GM12878 (cell line): ENCODE measurements at regions not wholly inside any gene's neighbourhood (a gene's known extent, or its start where the extent isn't known, plus 50 kb on each side); places are given as distances from the start of the nearest gene placed in this dataset.

Experiments
- ATAC-seq: fragments of 200-7000 bp; cut with Tn5 transposase; 3 replicates; pipeline ENCODE4 v1.9.1; 2020; ENCODE audit warnings: mild to moderate bottlenecking, moderate library complexity
- BruUV-seq: library from RNA; stranded (reverse); fragments of 400-500 nt; replicated peaks from 2 replicates; lab custom pipeline; 2021; lab: Mats Ljungman, UMichigan
- CTCF ChIA-PET: fragments of 300-600 bp; sonication (Branson Sonifier 250); formaldehyde crosslinking; extraction: SDS; loops from one replicate; lab custom pipeline; 2021; ENCODE audit warnings: inconsistent platforms; lab: Yijun Ruan, JAX
- POLR2A ChIA-PET: fragments of 350-600 bp; formaldehyde crosslinking; extraction: SDS; loops from one replicate; lab custom pipeline; 2021; ENCODE audit warnings: inconsistent platforms; lab: Charles Lee
- RAD21 ChIA-PET: fragments of 300-600 bp; sonication (Branson Sonifier 250); formaldehyde crosslinking; loops from one replicate; lab custom pipeline; 2023; ENCODE audit warnings: antibody characterized with exemption; ENCODE audit not compliant: unreplicated experiment; lab: Charles Lee
- SMC1A ChIA-PET: fragments of 300-600 bp; sonication (Branson Sonifier 250); formaldehyde crosslinking; loops from one replicate; lab custom pipeline; 2023; ENCODE audit not compliant: unreplicated experiment, uncharacterized antibody; lab: Charles Lee
- DNase-seq: peaks from one replicate; pipeline ENCODE4 v3.0.0-alpha.2; 2011; ENCODE audit warnings: low read depth, low spot score
- FAIRE-seq: peaks from 3 replicates; lab custom pipeline; 2011; peaks lifted over from hg19 to GRCh38; lab: Jason Lieb, UNC
- H2AFZ ChIP-seq: 2 replicates; pipeline ENCODE4 v1.6.0; 2011; ENCODE audit warnings: low read depth, low read length, control low read depth; ENCODE audit not compliant: control insufficient read depth
- H3K27ac ChIP-seq: 2 replicates; pipeline ENCODE4 v1.5.1; 2011; ENCODE audit warnings: control low read depth; ENCODE audit not compliant: control insufficient read depth, insufficient read depth
- H3K27me3 ChIP-seq, 2 experiments: replicated peaks in 1 of 2; 2 replicates each; pipeline versions ENCODE4 v1.6.0 to v1.6.1; 2011; ENCODE audit warnings: low read length in 1 of 2; ENCODE audit not compliant: control insufficient read depth in 2 of 2, insufficient read depth in 2 of 2
- H3K36me3 ChIP-seq, 2 experiments: 2 replicates each; pipeline ENCODE4 v1.5.1; 2011; ENCODE audit warnings: low read length in 1 of 2; ENCODE audit not compliant: control insufficient read depth in 2 of 2, insufficient read depth in 2 of 2
- H3K4me1 ChIP-seq: 2 replicates; pipeline ENCODE4 v1.6.1; 2011; ENCODE audit warnings: mild to moderate bottlenecking, low read length, moderate library complexity, mixed read lengths; ENCODE audit not compliant: control insufficient read depth, insufficient read depth
- H3K4me2 ChIP-seq: 2 replicates; pipeline ENCODE4 v1.6.0; 2011; ENCODE audit warnings: control low read depth; ENCODE audit not compliant: control insufficient read depth, insufficient read depth
- H3K4me3 ChIP-seq: fragments of 200-600 bp; sonication (generic); 2 replicates; pipeline ENCODE4 v1.5.1; 2016
- H3K79me2 ChIP-seq: 2 replicates; pipeline ENCODE4 v1.6.0; 2011; ENCODE audit warnings: low read length; ENCODE audit not compliant: control insufficient read depth, insufficient read depth
- H3K9ac ChIP-seq: 2 replicates; pipeline ENCODE4 v1.8.0; 2011; ENCODE audit warnings: low read length, control low read depth, mixed read lengths; ENCODE audit not compliant: control insufficient read depth, insufficient read depth
- H3K9me3 ChIP-seq: replicated peaks from 3 replicates; pipeline ENCODE4 v1.5.1; 2011; ENCODE audit warnings: mild to moderate bottlenecking, low read length; ENCODE audit not compliant: control insufficient read depth, insufficient read depth
- H4K20me1 ChIP-seq: 2 replicates; pipeline ENCODE4 v1.6.0; 2011; ENCODE audit not compliant: control insufficient read depth, insufficient read depth
- CHD4 ChIP-seq: fragments of 200-600 bp; sonication (generic); IDR thresholded peaks from 2 replicates; pipeline ENCODE4 v1.6.1; 2016; ENCODE audit warnings: mild to moderate bottlenecking
- FOXK2 ChIP-seq: fragments of 450-650 bp; IDR thresholded peaks from 2 replicates; pipeline ENCODE4 v1.6.1; 2017; ENCODE audit warnings: mild to moderate bottlenecking, moderate library complexity
- MAX ChIP-seq: IDR thresholded peaks from 2 replicates; pipeline ENCODE4 v1.6.1; 2012; ENCODE audit warnings: low read depth, low read length, improper control_type of control experiment
- NFIC ChIP-seq: IDR thresholded peaks from 2 replicates; pipeline ENCODE4 v1.6.1; 2012; ENCODE audit warnings: low read depth, mild to moderate bottlenecking, inconsistent platforms, low read length, moderate library complexity
- NFYA ChIP-seq: IDR thresholded peaks from 2 replicates; pipeline ENCODE4 v1.6.1; 2011; ENCODE audit warnings: low read depth, mild to moderate bottlenecking, low read length, improper control_type of control experiment, borderline replicate concordance
- NR2F1 ChIP-seq: fragments of 450-650 bp; conservative IDR thresholded peaks from 2 replicates; pipeline ENCODE4 v1.6.1; 2017; ENCODE audit warnings: mild to moderate bottlenecking
- PBX3 ChIP-seq: IDR thresholded peaks from 2 replicates; pipeline ENCODE4 v1.6.1; 2011; ENCODE audit warnings: mild to moderate bottlenecking, low read depth, low read length, moderate library complexity; ENCODE audit not compliant: insufficient replicate concordance
- PKNOX1 ChIP-seq: fragments of 450-650 bp; IDR thresholded peaks from 2 replicates; pipeline ENCODE4 v1.6.1; 2016; ENCODE audit warnings: mild to moderate bottlenecking
- PRDM15 ChIP-seq: fragments of 450-650 bp; formaldehyde crosslinking; IDR thresholded peaks from 2 replicates; pipeline ENCODE4 v1.4.0; 2020; ENCODE audit warnings: mild to moderate bottlenecking, moderate library complexity
- RUNX3 ChIP-seq: IDR thresholded peaks from 2 replicates; pipeline ENCODE4 v1.6.1; 2012; ENCODE audit warnings: low read length, inconsistent platforms
- SIX5 ChIP-seq: IDR thresholded peaks from 2 replicates; pipeline ENCODE4 v1.6.1; 2011; ENCODE audit warnings: mild to moderate bottlenecking, low read depth, low read length, moderate library complexity; ENCODE audit not compliant: severe bottlenecking
- STAT1 ChIP-seq: fragments of 450-650 bp; conservative IDR thresholded peaks from 2 replicates; pipeline ENCODE4 v1.6.1; 2014; ENCODE audit warnings: antibody characterized with exemption, mild to moderate bottlenecking
- YY1 ChIP-seq: IDR thresholded peaks from 2 replicates; pipeline ENCODE4 v1.6.1; 2011; ENCODE audit warnings: low read depth, mild to moderate bottlenecking, low read length
- ZBED1 ChIP-seq: IDR thresholded peaks from 2 replicates; pipeline ENCODE4 v1.6.1; 2016; ENCODE audit warnings: borderline replicate concordance
- ZBTB40 ChIP-seq: fragments of 450-650 bp; IDR thresholded peaks from 2 replicates; pipeline ENCODE4 v1.6.1; 2016; ENCODE audit warnings: mild to moderate bottlenecking, moderate library complexity, borderline replicate concordance
- WGBS: methylation state at CpG from one replicate; pipeline ENCODE4 v1.1.6; 2016; ENCODE audit warnings: low lambda C conversion rate; ENCODE audit not compliant: insufficient replicate concordance, insufficient coverage; ENCODE audit errors: missing lambda C conversion rate; 5-methylcytosine and 5-hydroxymethylcytosine counted together
- in situ Hi-C: fragments of 300-500 bp; cut with MboI; formaldehyde crosslinking; loops from 9 replicates; pipeline ENCODE4 v1.14.3; 2018; ENCODE audit warnings: mixed read lengths
- intact Hi-C: fragments of 100-400 bp; cut with micrococcal nuclease; formaldehyde crosslinking; loops from one replicate; pipeline ENCODE4 v1.14.2; 2022; ENCODE audit not compliant: unreplicated experiment

- ChIA-PET POLR2A (no interaction called here), CTCF (no interaction called here), RAD21 (no interaction called here), SMC1A (interaction anchor here (0.7 to 0.9 kb wide), 2 partner anchors 54 to 126 kb away, joined by 3 read pairs; no protein-coding TSS in a partner anchor)
- WGBS: 23% methylated on average over 12 of the region's 12 CpGs
- DNase-seq: no peak
- Histone ChIP-seq H4K20me1 (no peaks in the 10 kb centered on the region), H3K27ac (no peak overlapping the region), H3K9me3 (no peaks in the 10 kb centered on the region), H3K4me3 (no peak overlapping the region), H3K36me3 (no peaks in the 10 kb centered on the region), H3K79me2 (no peaks in the 10 kb centered on the region), H2AFZ (no peak overlapping the region), H3K4me2 (no peak overlapping the region), H3K4me1 (no peaks in the 10 kb centered on the region), H3K9ac (no peak overlapping the region), H3K27me3 (peaks cover 3 to 7% of the 10 kb centered on the region in 2 experiments; a peak in 1 of 4 replicates)
- BruUV-seq: no TSS peak
- no peak for ATAC-seq
- in situ Hi-C loops: no loop called here
- no peak for FAIRE-seq
- intact Hi-C loops: no loop called here
- TF ChIP-seq PBX3 (no peak), MAX (no peak), NR2F1 (no peak), PRDM15 (CRISPR knock-in tag) (no peak), NFIC (no peak), NFYA (no peak), RUNX3 (no peak), FOXK2 (no peak), SIX5 (no peak), PKNOX1 (no peak), CHD4 (no peak), ZBTB40 (no peak), ZBED1 (no peak), YY1 (no peak), STAT1 (no peak)
These were observed 193.1 kb downstream of the SMAD2 start for GRCh38 chr18:47737198-47737830.
